ENCODE measurements at regions not wholly inside any gene's neighbourhood (a gene's known extent, or its start where the extent isn't known, plus 50 kb on each side); places are given as distances from the start of the nearest gene placed in this dataset.
"Not testable (repeated sequence)": the region's sequence is repeated elsewhere in the genome, so short reads cannot be mapped to it uniquely, and the experiment has no call there.

GRCh38 chr3:87442470-87442869 lies 166.1 kb upstream of the POU1F1 start:
- intact Hi-C loops (cut with DNase I): no loop called here
- DNase-seq (no peak), ATAC-seq (no peak)
- Histone ChIP-seq H3K27ac (no peak overlapping the region), H3K9me3 (no peaks in the 10 kb centered on the region), H3K4me3 (no peak overlapping the region), H3K27me3 (ENCODE audit: insufficient read depth in 3 of 3, low read length in 2 of 3) (no peaks in the 10 kb centered on the region), H3K36me3 (ENCODE audit: insufficient read depth in 1 of 2, low read depth in 1 of 2) (no peaks in the 10 kb centered on the region), H3K4me1 (no peaks in the 10 kb centered on the region)
- TF ChIP-seq, protein P1, sequence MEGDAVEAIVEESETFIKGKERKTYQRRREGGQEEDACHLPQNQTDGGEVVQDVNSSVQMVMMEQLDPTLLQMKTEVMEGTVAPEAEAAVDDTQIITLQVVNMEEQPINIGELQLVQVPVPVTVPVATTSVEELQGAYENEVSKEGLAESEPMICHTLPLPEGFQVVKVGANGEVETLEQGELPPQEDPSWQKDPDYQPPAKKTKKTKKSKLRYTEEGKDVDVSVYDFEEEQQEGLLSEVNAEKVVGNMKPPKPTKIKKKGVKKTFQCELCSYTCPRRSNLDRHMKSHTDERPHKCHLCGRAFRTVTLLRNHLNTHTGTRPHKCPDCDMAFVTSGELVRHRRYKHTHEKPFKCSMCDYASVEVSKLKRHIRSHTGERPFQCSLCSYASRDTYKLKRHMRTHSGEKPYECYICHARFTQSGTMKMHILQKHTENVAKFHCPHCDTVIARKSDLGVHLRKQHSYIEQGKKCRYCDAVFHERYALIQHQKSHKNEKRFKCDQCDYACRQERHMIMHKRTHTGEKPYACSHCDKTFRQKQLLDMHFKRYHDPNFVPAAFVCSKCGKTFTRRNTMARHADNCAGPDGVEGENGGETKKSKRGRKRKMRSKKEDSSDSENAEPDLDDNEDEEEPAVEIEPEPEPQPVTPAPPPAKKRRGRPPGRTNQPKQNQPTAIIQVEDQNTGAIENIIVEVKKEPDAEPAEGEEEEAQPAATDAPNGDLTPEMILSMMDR (IDR thresholded peaks at IDR 0.05): no peak
- WGBS, 3 donors: 80 to 86% (median 84%) methylated on average over 3 of the region's 3 CpGs

GRCh38 chr3:87437765-87438164 lies 161.4 kb upstream of the POU1F1 start:
- Histone ChIP-seq H3K4me1 (no peaks in the 10 kb centered on the region), H3K9me3 (no peaks in the 10 kb centered on the region), H3K36me3 (ENCODE audit: insufficient read depth in 1 of 2, low read depth in 1 of 2) (no peaks in the 10 kb centered on the region), H3K4me3 (no peak overlapping the region), H3K27me3 (ENCODE audit: insufficient read depth in 3 of 3, low read length in 2 of 3) (no peaks in the 10 kb centered on the region), H3K27ac (no peak overlapping the region)
- intact Hi-C loops (cut with DNase I): no loop called here
- ATAC-seq (no peak), DNase-seq (no peak)
- TF ChIP-seq, protein P1 (IDR thresholded peaks at IDR 0.05): no peak
- WGBS, 3 donors: 34 to 60% (median 36%) methylated on average over 1 of the region's 1 CpG

- 66 to 74% (median 74%) methylated on average over 7 of the region's 7 CpGs for WGBS, 3 donors
- no peak overlapping the region for H3K4me3 ChIP-seq
- DNase-seq: no peak
- H3K4me1 ChIP-seq: no peaks in the 10 kb centered on the region
- H3K9me3 ChIP-seq: no peaks in the 10 kb centered on the region
- intact Hi-C loops (cut with DNase I): no loop called here
- TF ChIP-seq, protein P1 (IDR thresholded peaks at IDR 0.05): no peak
- no peak overlapping the region for H3K27ac ChIP-seq
- H3K27me3 ChIP-seq (ENCODE audit: insufficient read depth in 3 of 3, low read length in 2 of 3): no peaks in the 10 kb centered on the region
- H3K36me3 ChIP-seq (ENCODE audit: insufficient read depth in 1 of 2, low read depth in 1 of 2): no peaks in the 10 kb centered on the region
- no peak for ATAC-seq
Observed at GRCh38 chr3:87436781-87437543, 160.6 kb upstream of the POU1F1 start.

DNA sequence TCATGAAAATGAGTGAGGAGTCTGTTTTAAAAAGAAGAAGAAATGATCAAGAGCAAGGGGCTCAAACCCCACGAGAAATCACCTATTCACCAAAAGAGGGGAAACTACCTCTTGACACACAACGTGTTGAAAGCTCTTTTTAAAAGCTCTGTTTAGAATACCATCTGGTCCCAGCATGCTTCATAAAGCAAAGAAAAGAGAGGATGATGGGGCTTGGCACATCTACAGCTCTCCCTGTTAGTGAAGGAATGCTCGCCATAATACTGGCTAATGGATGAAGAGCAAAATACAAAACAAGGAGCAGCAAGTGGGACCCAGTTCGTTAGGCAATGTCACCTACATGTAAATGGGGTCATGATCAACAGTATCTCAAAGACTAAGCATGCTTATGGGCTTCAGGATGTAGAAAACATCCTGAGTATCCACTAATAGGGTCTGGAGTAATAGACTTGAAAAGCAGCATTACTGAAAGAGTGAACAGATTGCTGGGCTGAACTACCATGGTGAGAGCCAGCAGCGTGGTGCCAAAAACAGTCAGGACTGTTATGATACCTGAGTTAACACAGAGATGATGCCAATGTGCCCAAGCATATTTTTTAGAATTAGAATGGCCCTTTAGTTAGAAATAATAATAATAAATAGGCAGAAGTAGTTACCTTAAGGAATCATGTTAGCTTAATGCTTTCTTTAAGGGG lies 159.7 kb upstream of the POU1F1 start:
- intact Hi-C loops (cut with DNase I): no loop called here
- no peaks in the 10 kb centered on the region for H3K27me3 ChIP-seq (ENCODE audit: insufficient read depth in 3 of 3, low read length in 2 of 3)
- ATAC-seq (no peak), DNase-seq (no peak)
- no peaks in the 10 kb centered on the region for H3K9me3 ChIP-seq
- 36 to 39% (median 37%) methylated on average over 5 of the region's 5 CpGs for WGBS, 3 donors
- TF ChIP-seq, protein P1 (IDR thresholded peaks at IDR 0.05): no peak
- no peak overlapping the region for H3K27ac ChIP-seq
- no peaks in the 10 kb centered on the region for H3K36me3 ChIP-seq (ENCODE audit: insufficient read depth in 1 of 2, low read depth in 1 of 2)
- H3K4me3 ChIP-seq: no peak overlapping the region
- H3K4me1 ChIP-seq: no peaks in the 10 kb centered on the region

DNA sequence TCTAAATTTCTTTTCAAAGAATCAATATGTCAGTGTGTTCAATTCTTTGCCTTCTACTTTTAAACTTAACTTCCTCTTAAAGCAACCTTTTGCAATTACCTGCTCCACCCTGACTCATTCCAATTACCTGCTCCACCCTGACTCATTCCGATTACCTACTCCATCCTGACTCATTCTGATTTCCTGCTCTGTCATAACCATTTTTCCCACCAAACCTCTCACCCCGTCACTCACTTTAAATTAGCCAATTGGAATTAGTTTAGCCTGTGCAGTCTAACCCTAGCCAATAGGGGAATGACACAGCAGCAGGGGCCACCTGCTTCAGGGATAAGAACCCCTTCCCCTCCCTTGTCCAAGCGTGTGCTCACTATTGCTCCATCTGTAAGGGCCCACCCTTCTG lies 157.1 kb upstream of the POU1F1 start:
- H3K36me3 ChIP-seq (ENCODE audit: insufficient read depth in 1 of 2, low read depth in 1 of 2); ATAC-seq; H3K9me3 ChIP-seq; H3K27me3 ChIP-seq (ENCODE audit: insufficient read depth in 3 of 3, low read length in 2 of 3); DNase-seq; intact Hi-C loops (cut with DNase I); H3K4me1 ChIP-seq; H3K4me3 ChIP-seq; H3K27ac ChIP-seq: not testable (repeated sequence)
- WGBS, 3 donors: 53 to 67% (median 57%) methylated on average over 3 of the region's 3 CpGs
